GM21367 (cell line): ENCODE measurements at regions not wholly inside any gene's neighbourhood (a gene's known extent, or its start where the extent isn't known, plus 50 kb on each side); places are given as distances from the start of the nearest gene placed in this dataset.

Experiments used
- ATAC-seq: cut with Tn5 transposase; IDR thresholded peaks from one replicate; pipeline ENCODE4 v1.9.1; 2021; ENCODE audit not compliant: unreplicated experiment

DNA sequence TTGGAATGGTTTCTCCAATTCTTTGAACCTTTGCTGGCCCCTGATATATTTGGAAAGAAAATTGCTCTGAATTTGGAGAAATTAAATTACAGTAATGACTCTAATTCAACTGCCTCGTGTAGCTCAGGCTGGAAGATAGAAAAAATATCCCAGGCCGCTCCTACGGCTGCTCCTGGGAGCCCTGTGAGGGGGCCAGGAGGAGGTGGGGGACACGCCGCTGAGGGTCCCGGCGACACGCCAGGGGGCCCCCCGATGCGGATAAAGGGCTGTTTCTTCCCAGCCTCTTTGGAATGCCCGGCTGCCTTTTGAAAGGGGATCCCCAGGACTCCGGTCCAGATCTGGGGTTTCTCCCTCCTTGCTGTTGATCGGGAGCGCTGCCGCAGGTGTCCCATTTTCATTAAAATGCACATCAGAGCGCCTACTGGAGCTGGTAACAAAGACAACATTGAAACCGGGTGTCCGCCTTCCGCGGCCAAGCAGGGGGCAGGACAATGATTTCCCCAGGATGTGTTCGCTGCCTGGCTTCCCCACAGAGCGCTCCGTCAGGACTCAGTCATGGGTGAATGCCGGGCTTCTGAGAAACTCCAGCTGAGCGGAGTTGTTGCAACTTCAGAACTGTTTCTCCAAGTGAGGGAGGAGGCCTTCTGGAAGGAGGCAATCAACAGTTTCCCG, 200.1 kb upstream of the KBTBD8 start:
- ATAC-seq: no peak

DNA sequence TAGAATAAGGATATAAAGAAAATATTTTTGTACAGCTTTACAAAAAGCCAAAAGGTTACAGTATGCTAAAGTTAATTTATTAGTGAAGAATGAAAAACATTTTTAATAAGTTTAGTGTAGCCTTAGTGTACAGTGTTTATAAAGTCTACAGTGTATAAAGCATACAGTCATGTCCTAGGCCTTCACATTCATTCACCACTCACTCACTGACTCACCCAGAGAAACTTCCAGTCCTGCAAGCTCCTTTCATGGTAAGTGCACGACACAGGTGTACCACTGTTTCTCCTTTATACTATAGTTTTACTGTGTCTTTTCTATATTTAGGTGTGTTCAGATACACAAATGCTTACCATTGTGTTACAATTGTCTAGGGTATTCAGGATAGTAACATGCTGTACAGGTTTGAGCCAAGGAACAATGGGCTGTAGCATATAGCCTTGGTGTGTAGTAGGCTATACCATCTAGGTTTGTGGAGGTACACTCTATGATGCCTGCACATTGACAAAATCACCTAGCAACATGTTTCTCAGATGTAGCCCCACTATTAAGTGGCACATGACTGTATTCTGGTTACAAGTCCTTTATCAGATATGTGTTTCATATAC, 197.1 kb upstream of the KBTBD8 start:
- ATAC-seq: no peak

DNA sequence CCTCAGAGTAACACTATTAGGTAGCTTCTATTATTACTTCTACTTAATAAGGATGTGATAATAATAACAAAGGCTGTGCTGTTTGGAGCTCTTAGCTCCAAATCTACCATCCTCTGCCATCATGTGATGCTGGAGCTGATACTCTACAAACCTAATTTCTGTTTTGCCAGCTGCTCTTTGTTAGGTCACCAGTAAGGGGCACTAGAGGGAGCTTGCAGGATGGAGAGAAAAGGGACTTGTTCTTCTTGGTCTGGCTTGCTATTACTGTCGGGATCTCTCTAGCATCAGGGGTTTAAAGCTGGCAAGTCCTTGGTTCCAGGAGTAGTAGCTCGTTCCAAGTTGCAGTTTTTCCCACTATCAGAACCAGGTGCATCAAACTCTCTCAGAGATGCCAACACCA, 194.9 kb upstream of the KBTBD8 start:
- no peak for ATAC-seq

DNA sequence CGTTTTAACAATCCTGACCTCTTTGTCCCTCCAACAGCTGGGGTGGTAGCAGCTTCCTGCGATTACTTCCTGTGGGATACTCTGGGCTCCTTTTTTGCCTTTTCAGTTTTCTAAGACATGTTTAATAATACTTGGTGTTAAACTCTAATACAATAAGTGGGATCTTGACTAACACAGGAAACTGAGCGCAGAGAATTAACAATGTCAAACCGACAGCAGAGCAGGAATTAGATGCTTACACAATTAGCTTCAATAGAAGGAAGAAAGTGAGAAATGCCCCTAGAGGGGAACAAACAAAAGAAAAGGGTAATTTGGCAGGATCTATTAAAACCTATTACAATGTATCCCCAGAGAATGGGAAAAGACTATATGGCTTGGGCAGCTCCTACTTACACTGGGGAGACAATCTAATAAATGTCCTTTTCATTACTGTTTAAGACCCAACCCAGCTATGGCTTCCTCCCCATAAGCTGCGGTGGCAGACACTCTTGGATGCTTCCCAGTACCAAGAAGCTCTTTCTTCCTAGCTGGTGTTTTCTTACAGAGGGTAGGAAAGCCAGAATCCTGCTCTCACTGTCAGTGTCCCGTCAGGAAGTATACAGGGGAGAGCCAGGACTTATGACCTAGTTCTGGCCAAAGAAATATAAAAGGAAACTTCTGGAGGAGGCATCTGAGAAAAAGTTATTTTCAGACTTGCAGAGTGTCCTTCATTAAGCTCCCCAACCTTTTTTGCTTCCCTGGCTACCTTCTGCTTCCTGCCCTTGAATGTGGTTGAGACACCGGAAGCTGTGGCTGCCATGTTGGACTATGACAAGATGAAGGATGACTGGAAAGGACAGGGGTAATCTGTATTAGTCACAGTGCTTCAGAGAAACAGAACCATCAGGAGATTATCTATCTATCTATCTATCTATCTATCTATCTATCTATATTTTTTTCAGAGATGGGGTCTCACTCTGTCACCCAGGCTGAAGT, 194.1 kb upstream of the KBTBD8 start:
- no peak for ATAC-seq

DNA sequence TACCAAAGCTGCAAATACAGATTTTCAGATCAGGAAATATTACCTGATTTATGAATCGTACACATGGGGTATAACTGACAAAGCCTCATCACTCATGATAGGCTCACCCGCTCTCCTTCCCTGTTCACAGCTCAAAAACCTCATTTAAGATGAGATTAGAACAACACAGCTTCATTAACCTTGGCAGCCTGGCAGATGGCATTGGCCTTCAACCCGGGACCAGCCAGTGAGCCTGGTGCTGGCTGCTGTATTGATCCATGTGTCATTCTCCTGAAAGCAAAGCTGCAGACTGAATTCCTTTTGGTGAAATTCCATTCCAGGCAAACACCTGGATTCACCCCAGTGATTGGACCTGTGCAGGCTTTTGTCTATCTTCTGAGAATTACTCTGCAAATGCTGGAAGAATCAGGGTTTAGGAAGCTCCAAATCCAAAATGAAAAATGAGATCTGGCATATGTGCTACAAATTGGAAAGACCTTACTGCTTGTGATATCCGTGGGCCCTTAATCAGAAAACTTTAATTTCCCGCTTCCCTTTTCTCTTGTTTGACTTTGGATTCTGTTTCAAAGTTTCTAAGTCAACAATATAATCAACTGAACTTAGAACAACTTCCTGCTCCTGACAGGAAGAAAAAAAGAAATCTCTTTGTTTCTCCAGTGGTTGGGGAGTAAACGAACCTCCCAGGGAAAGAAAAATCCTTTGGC, 189.1 kb upstream of the KBTBD8 start:
- ATAC-seq: no peak

DNA sequence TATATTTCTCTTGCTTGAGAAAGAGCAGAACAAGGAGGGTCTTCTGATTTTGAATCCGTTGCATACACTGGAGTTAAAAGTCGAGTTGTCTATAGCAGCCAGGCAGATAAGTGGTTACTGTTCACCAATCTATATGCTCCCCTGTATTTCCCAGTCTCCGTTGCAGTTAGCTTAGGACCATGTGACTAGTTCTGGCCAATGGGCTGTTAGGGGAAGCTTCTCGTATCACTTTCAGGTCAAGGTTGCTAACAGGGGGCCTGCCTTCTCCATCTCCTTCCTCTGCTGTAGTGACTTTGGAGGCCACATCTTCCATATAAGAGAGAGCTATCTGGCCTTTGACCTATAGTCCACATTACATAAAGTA, 188.5 kb upstream of the KBTBD8 start:
- ATAC-seq: no peak

DNA sequence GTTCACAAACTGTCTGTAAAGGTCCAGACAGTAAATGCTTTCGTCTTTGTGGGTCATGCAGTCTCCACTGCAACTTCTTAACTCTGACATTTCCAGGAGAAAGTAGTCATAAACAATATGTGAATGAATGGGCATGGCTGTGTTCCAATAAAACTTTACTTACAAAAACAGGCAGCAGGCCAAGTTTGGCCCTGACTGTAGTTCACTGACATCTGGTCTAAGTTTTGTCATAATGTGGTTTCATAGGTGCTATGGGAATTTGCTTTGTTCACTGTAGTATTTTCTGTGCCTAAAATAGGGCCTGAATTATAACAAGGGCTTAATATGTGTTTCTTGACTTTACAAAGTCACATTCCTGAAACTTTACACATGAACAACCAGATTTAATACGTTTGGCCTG, 186.0 kb upstream of the KBTBD8 start:
- ATAC-seq: no peak

DNA sequence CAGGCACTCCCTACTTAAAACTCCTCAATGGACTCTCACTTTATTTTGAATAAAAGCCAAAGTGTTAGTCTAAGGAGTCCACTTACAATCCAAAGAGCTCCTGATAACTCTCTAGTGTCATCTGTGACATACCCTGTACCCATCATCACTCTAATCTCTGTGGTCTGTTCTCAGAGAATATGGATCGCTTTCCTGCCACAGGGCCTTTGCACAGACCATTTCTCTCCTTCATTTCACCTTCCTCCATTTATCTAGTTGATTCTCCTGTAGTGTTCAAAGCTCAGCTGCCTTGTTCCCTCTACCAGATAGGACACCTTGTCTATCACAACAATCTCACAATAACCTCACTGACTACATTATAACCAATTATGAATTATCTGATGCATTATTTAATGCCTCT, 185.4 kb upstream of the KBTBD8 start:
- ATAC-seq: no peak

DNA sequence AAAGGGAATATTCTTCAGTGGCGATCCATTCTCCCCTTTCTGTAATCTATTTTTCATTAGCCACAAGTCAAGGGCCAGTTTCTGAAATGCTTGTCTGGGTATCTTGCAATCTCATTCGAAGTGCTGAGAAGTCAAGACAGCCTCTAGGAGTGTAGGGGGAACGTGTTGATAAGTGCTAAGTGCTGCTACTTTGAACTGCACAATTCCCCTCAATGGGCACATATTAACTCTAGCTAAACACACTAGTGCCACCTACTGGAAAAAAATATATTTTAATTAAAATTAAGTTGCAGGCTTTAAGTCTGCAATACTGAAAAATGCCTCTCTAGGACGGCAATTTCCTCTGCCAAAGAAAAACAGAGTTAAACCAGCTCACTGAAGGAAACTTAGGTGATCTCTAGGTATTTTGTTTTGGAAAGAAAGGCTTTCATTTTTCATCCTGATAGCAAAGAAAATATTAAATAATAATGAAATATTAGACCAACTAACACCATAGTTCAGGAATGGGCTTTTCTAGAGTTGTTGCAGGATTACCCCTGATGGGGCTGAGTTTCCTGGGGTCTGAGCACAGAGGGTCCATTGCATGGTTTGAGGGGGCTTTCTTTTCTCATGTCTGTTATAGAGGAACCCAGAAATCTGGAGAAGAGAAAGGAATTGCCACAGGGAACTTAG, 181.9 kb upstream of the KBTBD8 start:
- ATAC-seq: peak; percentile 75

DNA sequence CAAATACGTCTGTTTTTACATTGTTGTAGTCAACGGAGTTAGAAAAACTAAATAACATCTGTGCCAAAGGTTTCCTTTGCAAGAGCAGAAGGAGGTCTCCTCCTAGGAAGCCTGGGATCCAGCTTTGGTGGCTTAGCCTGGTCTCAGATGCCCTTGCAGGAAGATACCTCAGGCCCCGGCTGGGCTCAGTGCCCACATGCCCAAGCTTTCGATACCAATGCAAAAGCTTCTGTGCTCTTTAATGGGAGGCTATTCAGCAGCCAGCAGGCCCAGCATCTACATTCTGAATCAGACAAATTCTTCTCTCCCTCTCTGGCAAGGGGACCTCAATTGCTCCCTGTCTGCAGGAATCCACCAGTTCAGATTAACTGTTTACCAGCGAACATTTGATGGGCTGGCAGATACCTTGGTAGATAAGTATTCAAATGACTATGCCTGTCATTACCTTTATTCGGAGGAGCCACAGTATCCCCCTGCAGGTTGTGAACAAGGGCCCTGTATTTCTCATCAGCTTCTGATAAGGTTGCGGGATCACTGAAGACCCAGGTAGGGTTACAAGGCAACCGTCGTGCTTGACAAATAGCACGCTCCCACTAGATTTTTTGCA, 180.1 kb upstream of the KBTBD8 start:
- ATAC-seq: no peak

DNA sequence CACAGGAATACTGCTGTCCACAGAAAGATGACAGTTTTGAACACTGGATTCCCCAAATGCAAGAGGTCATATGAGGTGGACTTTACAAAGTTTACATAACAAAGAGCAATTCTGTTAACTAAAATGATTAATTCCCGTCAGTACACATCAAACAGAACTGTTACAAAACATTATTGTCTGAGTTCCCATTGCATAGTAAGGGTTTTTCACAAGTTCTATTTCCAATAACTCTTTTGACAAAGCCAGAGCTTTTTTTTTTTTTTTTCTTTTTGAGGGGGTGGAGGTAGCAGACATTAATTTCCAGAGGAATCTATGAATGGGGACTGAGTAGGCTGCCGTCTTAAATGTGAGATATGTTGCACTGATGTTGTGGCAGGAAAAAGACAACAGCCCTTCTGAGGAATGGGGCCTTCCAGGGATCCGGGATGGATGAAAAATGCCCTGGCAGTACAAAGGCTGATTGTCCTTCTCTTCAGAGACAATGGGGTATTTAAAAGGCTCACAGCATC, 178.1 kb upstream of the KBTBD8 start:
- no peak for ATAC-seq

DNA sequence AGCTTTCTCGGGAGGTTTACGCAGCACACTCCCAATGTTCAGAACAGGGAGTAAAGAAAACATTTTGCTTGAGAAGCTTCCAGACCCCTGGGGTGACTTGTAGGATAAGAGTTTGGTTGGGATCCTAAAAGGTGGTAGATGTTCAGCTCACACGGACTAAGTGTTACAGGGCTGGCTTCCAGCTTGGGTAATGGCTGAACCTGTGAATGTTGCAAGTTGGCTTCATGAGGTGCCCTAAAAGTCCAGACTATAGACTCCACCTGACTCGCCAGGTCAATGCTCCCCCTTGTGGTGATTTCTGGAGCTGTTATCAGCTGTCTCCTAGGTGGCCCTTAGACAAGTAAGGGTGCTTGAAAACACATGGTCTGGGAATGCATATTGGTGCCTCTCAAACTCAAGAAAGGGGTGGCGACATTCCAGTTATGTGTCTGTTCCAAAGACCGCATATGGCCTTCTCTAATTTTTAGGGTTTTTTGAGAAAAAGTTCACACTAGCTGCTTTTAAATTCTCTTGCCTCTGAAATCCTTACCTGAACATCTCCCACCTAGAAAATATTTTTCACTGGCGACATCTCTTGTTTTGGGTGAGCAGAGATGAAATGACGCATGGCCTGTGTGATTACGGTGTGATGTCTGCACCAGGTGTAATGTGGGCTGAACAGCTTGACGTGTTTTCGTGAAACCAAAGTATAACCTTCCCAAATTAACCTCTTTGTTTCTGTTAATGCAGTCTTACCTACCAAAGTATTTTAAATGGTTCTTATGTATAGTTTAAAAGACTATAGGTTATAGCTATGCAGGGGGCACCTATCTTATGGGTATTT, 175.7 kb upstream of the KBTBD8 start:
- ATAC-seq: peak; percentile 88

DNA sequence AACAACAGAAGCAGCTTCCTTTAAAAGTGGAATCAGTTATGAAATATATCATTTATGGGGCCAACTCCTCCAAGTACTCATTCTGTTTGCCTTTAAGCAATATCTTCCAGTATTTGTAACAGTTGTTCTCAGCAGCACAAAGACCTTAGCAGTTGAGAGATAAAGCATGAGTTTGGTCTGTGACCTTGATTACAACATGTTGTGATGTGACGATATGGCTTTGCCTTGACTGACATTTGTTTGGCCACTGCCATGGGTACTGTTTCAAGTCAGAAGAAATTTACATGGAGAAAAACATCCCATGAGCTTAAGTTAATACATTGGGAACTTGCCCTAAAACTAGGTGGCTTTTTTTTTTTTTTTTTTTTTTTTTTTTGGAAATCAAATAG, 175.1 kb upstream of the KBTBD8 start:
- no peak for ATAC-seq

DNA sequence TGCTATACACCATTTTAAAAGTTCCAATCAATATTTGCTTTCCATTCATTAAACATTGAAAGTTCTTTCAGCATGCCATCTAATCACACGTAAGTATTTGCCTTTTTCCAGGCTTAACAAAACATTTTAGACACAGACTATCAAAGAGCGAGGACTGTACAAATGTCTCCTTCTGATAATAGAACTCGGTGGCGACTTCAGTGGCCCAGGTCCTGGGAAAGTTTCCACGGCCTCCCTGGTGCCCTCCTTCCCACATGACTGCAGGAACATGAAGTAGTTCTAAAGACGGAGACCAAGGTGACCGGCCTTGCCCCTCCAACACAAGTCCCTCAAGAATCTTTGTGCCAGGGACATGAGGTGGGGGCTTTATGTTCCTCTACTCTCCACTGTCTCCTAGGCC, 174.6 kb upstream of the KBTBD8 start:
- no peak for ATAC-seq

DNA sequence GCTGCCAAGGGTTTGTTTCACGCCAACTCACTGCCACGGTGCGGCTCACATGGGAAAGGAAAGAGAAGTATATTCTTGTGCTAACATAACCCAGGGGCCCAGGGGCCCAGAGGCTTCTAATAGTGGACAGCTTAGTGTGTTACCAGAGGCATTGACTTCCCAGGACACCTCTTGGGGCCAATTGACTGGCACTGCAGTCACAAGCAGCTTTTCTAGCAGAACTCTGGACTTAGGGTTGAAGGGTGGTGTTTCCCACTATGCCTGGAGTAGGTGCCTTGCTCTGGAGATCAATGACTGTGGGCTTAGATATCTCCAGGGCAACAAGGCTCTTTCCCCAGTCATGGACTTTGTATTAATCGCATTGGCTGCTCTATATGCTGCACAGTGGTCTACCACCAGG, 172.7 kb upstream of the KBTBD8 start:
- no peak for ATAC-seq

DNA sequence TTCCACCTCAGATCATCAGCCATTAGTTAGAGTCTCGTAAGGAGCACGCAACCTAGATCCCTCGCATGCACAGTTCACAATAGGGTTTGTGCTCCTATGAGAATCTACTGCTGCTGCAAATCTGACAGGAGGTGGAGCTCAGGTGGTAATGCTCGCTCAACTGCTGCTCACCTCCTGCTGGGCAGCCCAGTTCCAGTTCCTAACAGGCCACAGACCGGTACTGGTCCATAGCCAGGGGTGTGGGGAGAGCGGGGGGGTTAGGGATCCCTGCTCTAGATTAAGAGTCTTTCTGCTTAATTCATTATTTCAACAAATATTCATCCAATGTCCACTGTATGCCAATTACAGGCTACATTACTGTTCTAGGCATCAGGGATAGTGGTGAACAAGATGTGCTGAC, 170.4 kb upstream of the KBTBD8 start:
- ATAC-seq: no peak

DNA sequence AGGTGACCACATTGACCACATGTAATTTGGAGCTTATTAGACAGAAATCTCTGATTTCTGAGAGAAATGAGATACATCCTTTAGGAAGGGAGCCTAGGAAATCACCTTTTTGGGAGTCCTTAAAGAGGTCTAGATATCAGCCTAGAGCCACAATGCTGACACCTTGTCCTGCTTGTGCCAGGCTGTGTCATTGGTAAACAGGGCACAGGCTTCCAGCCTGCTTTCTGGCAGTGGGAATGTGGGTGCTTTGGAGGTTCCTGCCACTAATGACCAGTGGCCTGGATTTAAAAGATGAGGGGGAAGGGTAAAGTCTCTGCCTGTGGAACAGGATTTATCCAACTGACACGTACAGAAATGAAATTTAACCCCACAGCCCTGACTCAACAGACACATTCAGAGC, 169.8 kb upstream of the KBTBD8 start:
- no peak for ATAC-seq

DNA sequence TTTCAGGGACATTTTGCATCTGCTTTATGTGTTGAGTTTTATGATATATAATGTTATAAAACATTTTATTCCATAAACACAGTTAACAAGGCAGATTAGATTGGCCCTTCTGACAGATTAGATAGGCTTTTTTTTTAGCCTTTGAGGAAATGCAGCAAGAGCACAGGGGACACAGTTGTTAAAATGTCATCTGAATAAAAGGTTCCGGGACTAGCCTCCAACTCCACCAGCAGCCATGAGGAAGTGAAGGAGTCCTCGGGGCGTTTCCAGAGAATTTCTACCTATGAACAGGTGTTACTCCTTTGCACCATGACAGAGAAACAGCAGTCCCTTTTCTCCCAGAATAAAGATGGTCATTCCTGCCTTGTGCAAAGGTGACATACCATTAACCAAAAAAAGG, 167.8 kb upstream of the KBTBD8 start:
- ATAC-seq: no peak

DNA sequence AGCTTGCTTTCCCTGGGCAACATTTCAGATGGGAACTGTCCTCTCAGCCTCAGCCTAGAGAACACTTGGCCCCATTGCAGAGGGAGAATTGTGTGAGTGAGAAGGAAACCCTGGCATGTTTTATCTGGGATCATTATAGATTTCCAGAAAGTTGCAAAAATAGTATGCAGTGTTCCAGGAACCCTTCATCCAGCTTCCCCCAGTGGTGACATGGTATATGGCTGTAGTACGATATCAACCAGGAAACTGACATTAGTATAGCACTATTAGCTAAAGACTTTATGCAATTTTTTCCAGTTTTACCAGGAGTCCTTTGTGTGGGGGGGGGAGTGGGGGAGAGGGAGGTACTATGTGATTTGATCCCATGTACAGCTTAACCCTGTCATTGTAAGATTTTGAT, 166.2 kb upstream of the KBTBD8 start:
- ATAC-seq: no peak
